PC-9 (cell line): ENCODE measurements at regions not wholly inside any gene's neighbourhood (a gene's known extent, or its start where the extent isn't known, plus 50 kb on each side); places are given as distances from the start of the nearest gene placed in this dataset.

Experiments used
- BruUV-seq: library from RNA; stranded (reverse); fragments of 400-500 nt; replicated peaks from 2 replicates; lab custom pipeline; 2021; lab: Mats Ljungman, UMichigan
- CTCF ChIA-PET: fragments of 300-600 bp; sonication (Branson Sonifier 250); formaldehyde crosslinking; loops from one replicate; lab custom pipeline; 2022; ENCODE audit warnings: antibody characterized with exemption; lab: Charles Lee
- POLR2A ChIA-PET: fragments of 300-600 bp; sonication (Branson Sonifier 250); formaldehyde crosslinking; loops from one replicate; lab custom pipeline; 2022; ENCODE audit warnings: antibody characterized with exemption; ENCODE audit not compliant: unreplicated experiment; lab: Charles Lee
- DNase-seq, 2 experiments: peaks; one replicate each; pipeline versions ENCODE4 v3.0.0 to v3.0.0-alpha.2; 2015 to 2022; ENCODE audit warnings: mixed read lengths in 1 of 2
- H2AFZ ChIP-seq: fragments of 200-600 bp; sonication (generic); 2 replicates; pipeline ENCODE4 v1.8.1; 2017; ENCODE audit warnings: antibody characterized with exemption
- H3F3A ChIP-seq: fragments of 200-600 bp; sonication (generic); 2 replicates; pipeline ENCODE4 v1.8.1; 2017; ENCODE audit warnings: antibody characterized with exemption, mild to moderate bottlenecking, low read depth; ENCODE audit not compliant: insufficient read depth
- H3K27ac ChIP-seq: fragments of 200-600 bp; sonication (generic); 2 replicates; pipeline ENCODE4 v1.6.1; 2016; ENCODE audit warnings: mixed run types
- H3K27me3 ChIP-seq: fragments of 200-600 bp; sonication (generic); 2 replicates; pipeline ENCODE4 v1.6.1; 2016; ENCODE audit warnings: low read depth, mixed run types; ENCODE audit not compliant: insufficient read depth
- H3K36me3 ChIP-seq: fragments of 200-600 bp; sonication (generic); 2 replicates; pipeline ENCODE4 v1.6.1; 2016; ENCODE audit warnings: low read depth, mixed run types
- H3K4me1 ChIP-seq: fragments of 200-600 bp; sonication (generic); replicated peaks from 2 replicates; pipeline ENCODE4 v1.6.1; 2016; ENCODE audit warnings: mixed run types; ENCODE audit not compliant: insufficient read depth
- H3K4me2 ChIP-seq: fragments of 200-600 bp; sonication (generic); 2 replicates; pipeline ENCODE4 v1.6.1; 2017; ENCODE audit warnings: mixed run types
- H3K4me3 ChIP-seq: fragments of 200-600 bp; sonication (generic); 2 replicates; pipeline ENCODE4 v1.6.1; 2016; ENCODE audit warnings: mixed run types
- H3K79me2 ChIP-seq: fragments of 200-600 bp; sonication (generic); 2 replicates; pipeline ENCODE4 v1.6.1; 2017; ENCODE audit warnings: low read depth, mixed run types
- H3K9me2 ChIP-seq: fragments of 200-600 bp; sonication (generic); 2 replicates; pipeline ENCODE4 v1.8.1; 2017; ENCODE audit warnings: mild to moderate bottlenecking; ENCODE audit not compliant: insufficient read depth
- H3K9me3 ChIP-seq: fragments of 200-600 bp; sonication (generic); 2 replicates; pipeline ENCODE4 v1.8.1; 2016; ENCODE audit warnings: low read depth; ENCODE audit not compliant: insufficient read depth
- H4K20me1 ChIP-seq: fragments of 200-600 bp; sonication (generic); 2 replicates; pipeline ENCODE4 v1.8.1; 2017; ENCODE audit not compliant: insufficient read depth
- CTCF ChIP-seq: fragments of 200-600 bp; sonication (generic); conservative IDR thresholded peaks from 2 replicates; pipeline ENCODE4 v1.6.1; 2017; ENCODE audit warnings: mixed run types, antibody characterized with exemption, mild to moderate bottlenecking, moderate library complexity
- EZH2 ChIP-seq: fragments of 200-600 bp; sonication (generic); IDR thresholded peaks from 2 replicates; pipeline ENCODE4 v1.8.0; 2017; ENCODE audit warnings: antibody characterized with exemption, low read depth
- intact Hi-C: fragments of 100-400 bp; cut with micrococcal nuclease; formaldehyde crosslinking; loops from one replicate; pipeline ENCODE4 v1.10.0; 2022; ENCODE audit not compliant: unreplicated experiment

GRCh38 chr1:87506147-87506546, 177.5 kb downstream of the LMO4 start:
- Histone ChIP-seq H3K4me1 (no peaks in the 10 kb centered on the region), H3K27ac (no peak overlapping the region), H3K9me3 (no peaks in the 10 kb centered on the region), H3K79me2 (no peaks in the 10 kb centered on the region), H3K36me3 (no peaks in the 10 kb centered on the region), H3K9me2 (no peaks in the 10 kb centered on the region), H3K4me2 (no peak overlapping the region), H2AFZ (no peak overlapping the region), H3K4me3 (no peak overlapping the region), H3F3A (no peaks in the 10 kb centered on the region), H3K27me3 (no peaks in the 10 kb centered on the region), H4K20me1 (no peaks in the 10 kb centered on the region)
- no TSS peak for BruUV-seq
- intact Hi-C loops: no loop called here
- ChIA-PET CTCF (no interaction called here), POLR2A (interaction anchor here (0.7 kb wide), 1 partner anchor 148 kb away, joined by 4 read pairs; no protein-coding TSS in a partner anchor)
- no peak for DNase-seq
- no peak for TF ChIP-seq CTCF
- TF ChIP-seq EZH2: no peak

GRCh38 chr1:87508247-87508787, 179.6 kb downstream of the LMO4 start:
- intact Hi-C loops: no loop called here
- POLR2A ChIA-PET: no interaction called here
- Histone ChIP-seq H3F3A (no peaks in the 10 kb centered on the region), H3K9me2 (no peaks in the 10 kb centered on the region), H3K36me3 (no peaks in the 10 kb centered on the region), H3K4me3 (no peak overlapping the region), H3K27me3 (no peaks in the 10 kb centered on the region), H2AFZ (no peak overlapping the region), H3K4me2 (no peak overlapping the region), H3K27ac (no peak overlapping the region), H3K9me3 (no peaks in the 10 kb centered on the region), H3K4me1 (no peaks in the 10 kb centered on the region), H4K20me1 (no peaks in the 10 kb centered on the region), H3K79me2 (no peaks in the 10 kb centered on the region)
- no TSS peak for BruUV-seq
- CTCF ChIA-PET: no interaction called here
- no peak for DNase-seq
- TF ChIP-seq CTCF (no peak), EZH2 (no peak)

- no peak for DNase-seq
- POLR2A ChIA-PET: no interaction called here
- Histone ChIP-seq H3K79me2 (no peaks in the 10 kb centered on the region), H3F3A (no peaks in the 10 kb centered on the region), H3K4me3 (no peak overlapping the region), H4K20me1 (no peaks in the 10 kb centered on the region), H3K27ac (no peak overlapping the region), H3K27me3 (no peaks in the 10 kb centered on the region), H3K9me3 (no peaks in the 10 kb centered on the region), H3K36me3 (no peaks in the 10 kb centered on the region), H3K9me2 (no peaks in the 10 kb centered on the region), H2AFZ (no peak overlapping the region), H3K4me2 (no peak overlapping the region), H3K4me1 (no peaks in the 10 kb centered on the region)
- TF ChIP-seq EZH2 (no peak), CTCF (no peak)
- CTCF ChIA-PET: no interaction called here
- no TSS peak for BruUV-seq
- intact Hi-C loops: no loop called here
These were observed 181.9 kb downstream of the LMO4 start for GRCh38 chr1:87510540-87510939.
